ENCODE measurements at regions not wholly inside any gene's neighbourhood (a gene's known extent, or its start where the extent isn't known, plus 50 kb on each side); places are given as distances from the start of the nearest gene placed in this dataset.

DNA sequence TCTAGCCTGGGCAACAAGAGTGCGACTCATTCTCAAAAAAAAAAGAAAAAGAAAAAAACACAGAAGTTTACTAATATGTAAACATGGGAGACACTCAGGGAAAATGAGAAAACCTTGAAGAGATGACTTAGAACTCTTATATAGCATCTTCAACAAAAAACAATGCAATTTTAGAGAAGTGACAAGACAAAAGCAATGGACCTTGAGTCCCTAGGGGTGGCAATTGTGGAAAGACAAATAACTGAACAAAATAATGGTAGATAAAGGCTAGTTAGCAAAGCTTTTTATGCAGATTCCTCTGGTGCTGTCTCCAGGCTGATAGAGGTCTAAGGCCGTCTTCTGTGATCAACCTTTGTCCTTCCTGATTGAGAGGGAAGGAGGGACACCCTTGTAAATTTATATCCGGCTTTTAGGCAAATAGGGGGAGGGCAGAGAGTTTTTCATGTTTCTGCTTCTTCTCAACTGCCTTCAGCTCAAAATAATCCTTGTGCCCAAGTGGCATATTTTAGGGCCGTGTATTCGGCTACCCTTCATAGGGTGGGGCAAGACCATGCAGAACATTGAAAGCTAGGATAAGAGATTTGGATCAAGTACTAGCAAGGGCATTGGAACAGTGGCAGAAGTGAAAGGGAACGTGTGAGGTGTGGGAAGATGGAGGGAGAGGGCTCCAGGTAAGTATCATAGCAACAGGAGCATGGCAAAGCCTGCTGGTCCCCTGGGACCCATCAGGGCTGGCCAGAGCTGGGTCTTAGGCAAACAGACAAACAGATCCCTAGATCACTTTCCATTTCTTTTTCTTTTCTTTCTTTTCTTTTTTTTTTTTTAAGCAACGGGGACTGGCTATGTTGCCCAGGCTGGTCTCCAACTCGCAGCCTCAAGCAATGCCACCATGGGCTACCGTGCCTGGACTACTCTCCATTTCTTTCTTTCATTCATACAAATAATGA lies 95.0 kb upstream of the CALM2 start (continued):
- TF ChIP-seq PATZ1 (CRISPR knock-in tag; IDR thresholded peaks at IDR 0.05; ENCODE audit: borderline replicate concordance) (no peak), ESRRG (CRISPR knock-in tag; IDR thresholded peaks at IDR 0.05) (no peak), ZC3H10 (CRISPR knock-in tag; IDR thresholded peaks at IDR 0.05) (no peak), ARNTL (CRISPR knock-in tag; IDR thresholded peaks at IDR 0.05; ENCODE audit: borderline replicate concordance, low read depth) (no peak), OSR1 (CRISPR knock-in tag; IDR thresholded peaks at IDR 0.05) (no peak), ZNF8 (CRISPR knock-in tag; IDR thresholded peaks at IDR 0.05) (no peak)
- TF ChIP-seq, protein P1, sequence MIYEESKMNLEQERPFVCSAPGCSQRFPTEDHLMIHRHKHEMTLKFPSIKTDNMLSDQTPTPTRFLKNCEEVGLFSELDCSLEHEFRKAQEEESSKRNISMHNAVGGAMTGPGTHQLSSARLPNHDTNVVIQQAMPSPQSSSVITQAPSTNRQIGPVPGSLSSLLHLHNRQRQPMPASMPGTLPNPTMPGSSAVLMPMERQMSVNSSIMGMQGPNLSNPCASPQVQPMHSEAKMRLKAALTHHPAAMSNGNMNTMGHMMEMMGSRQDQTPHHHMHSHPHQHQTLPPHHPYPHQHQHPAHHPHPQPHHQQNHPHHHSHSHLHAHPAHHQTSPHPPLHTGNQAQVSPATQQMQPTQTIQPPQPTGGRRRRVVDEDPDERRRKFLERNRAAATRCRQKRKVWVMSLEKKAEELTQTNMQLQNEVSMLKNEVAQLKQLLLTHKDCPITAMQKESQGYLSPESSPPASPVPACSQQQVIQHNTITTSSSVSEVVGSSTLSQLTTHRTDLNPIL (CRISPR knock-in tag; IDR thresholded peaks at IDR 0.05; ENCODE audit: low read depth), result no peak

DNA sequence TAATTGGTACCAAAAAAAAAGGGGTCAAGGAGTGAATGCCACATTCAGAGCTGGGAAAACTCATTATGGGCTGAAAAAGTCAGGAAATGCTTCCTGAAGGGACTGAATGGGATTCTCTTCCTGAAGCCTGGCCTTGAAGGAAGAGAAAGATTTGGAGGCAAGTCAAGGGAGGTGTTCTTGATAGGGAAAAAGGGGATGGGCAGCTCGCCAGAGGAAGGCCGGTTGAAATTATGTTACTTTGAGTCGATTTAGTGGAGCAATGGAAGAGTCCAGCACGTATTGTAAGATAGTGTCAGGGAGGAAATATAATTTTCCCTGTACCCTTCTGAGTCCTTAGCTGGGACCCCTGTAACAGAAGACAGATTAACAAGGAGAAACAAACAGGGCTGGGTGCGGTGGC lies 94.1 kb upstream of the CALM2 start:
- TF ChIP-seq PPARA (CRISPR knock-in tag; IDR thresholded peaks at IDR 0.05; ENCODE audit: borderline replicate concordance) (no peak), ZNF565 (CRISPR knock-in tag; conservative IDR thresholded peaks at IDR 0.05; ENCODE audit: low read depth) (no peak), ESRRG (CRISPR knock-in tag; IDR thresholded peaks at IDR 0.05) (no peak), TSHZ2 (CRISPR knock-in tag; IDR thresholded peaks at IDR 0.05) (no peak), PATZ1 (CRISPR knock-in tag; IDR thresholded peaks at IDR 0.05; ENCODE audit: borderline replicate concordance) (no peak)
- no peak for ATAC-seq

DNA sequence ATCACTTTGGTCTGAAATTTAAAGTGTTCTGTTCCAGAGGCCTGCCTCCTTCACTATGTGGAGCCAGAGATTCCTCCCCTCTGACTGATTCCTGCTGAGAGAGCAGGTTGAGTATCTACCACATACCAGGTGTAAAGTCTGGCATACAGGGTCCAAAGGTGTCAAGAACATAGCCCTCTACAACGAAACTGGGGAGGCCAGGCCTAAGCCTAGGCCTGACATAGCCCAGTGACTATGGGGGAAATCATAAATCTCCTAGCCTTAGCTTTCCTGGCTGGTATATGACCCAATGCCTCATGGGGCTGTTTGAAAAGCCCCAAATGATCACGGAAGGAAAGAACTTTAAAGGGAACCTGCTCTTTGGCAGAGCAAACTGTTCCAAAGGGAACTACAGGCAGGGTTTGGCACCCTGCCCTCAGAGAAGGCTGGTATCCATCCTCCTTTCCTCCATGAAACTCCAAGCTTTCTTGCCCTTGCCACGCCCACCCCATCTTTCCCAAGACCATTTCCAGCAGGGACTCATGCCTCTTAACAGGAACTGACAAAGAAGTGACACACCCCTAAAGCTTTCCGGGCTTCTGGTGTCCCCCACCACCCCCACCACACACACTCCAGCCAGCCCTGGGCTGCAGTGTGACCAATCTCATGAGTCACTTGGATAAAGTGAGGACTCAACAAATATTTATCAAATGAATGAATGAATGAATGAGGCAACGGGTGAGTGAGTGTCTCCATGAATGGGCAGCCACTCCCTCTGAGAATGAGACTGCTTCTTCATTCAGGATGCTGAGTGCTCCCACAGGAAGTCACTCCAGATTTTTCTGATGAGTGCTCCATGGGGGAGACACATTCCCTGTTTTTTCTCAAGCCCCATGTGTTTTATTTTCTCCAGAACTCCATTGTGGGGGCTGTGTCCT lies 93.3 kb upstream of the CALM2 start:
- TF ChIP-seq ISL1 (CRISPR knock-in tag; IDR thresholded peaks at IDR 0.05), result no peak
- no peak for TF ChIP-seq PPARA (CRISPR knock-in tag; IDR thresholded peaks at IDR 0.05; ENCODE audit: borderline replicate concordance)
- peak; percentile 71; the same call in 1 of the 2 replicates for TF ChIP-seq PATZ1 (CRISPR knock-in tag; IDR thresholded peaks at IDR 0.05; ENCODE audit: borderline replicate concordance)
- ATAC-seq, result peak; percentile 57

GRCh38 chr2:47267711-47268086 lies 91.4 kb upstream of the CALM2 start:
- ATAC-seq, result no peak
- TF ChIP-seq ARNTL (CRISPR knock-in tag; IDR thresholded peaks at IDR 0.05; ENCODE audit: borderline replicate concordance, low read depth) (no peak), ZNF8 (CRISPR knock-in tag; IDR thresholded peaks at IDR 0.05) (no peak), GLIS3 (CRISPR knock-in tag; IDR thresholded peaks at IDR 0.05) (no peak), RARB (CRISPR knock-in tag; IDR thresholded peaks at IDR 0.05) (no peak), BACH2 (CRISPR knock-in tag; IDR thresholded peaks at IDR 0.05; ENCODE audit: borderline replicate concordance) (no peak), OSR1 (CRISPR knock-in tag; IDR thresholded peaks at IDR 0.05) (no peak), ZNF565 (CRISPR knock-in tag; conservative IDR thresholded peaks at IDR 0.05; ENCODE audit: low read depth) (no peak), ESRRG (CRISPR knock-in tag; IDR thresholded peaks at IDR 0.05) (no peak), ZFP30 (CRISPR knock-in tag; IDR thresholded peaks at IDR 0.05) (no peak), ZNF70 (CRISPR knock-in tag; IDR thresholded peaks at IDR 0.05) (no peak), PATZ1 (CRISPR knock-in tag; IDR thresholded peaks at IDR 0.05; ENCODE audit: borderline replicate concordance) (no peak), SNAI2 (CRISPR knock-in tag; IDR thresholded peaks at IDR 0.05) (no peak)
- TF ChIP-seq, protein P2, sequence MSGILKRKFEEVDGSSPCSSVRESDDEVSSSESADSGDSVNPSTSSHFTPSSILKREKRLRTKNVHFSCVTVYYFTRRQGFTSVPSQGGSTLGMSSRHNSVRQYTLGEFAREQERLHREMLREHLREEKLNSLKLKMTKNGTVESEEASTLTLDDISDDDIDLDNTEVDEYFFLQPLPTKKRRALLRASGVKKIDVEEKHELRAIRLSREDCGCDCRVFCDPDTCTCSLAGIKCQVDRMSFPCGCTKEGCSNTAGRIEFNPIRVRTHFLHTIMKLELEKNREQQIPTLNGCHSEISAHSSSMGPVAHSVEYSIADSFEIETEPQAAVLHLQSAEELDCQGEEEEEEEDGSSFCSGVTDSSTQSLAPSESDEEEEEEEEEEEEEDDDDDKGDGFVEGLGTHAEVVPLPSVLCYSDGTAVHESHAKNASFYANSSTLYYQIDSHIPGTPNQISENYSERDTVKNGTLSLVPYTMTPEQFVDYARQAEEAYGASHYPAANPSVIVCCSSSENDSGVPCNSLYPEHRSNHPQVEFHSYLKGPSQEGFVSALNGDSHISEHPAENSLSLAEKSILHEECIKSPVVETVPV (CRISPR knock-in tag; IDR thresholded peaks at IDR 0.05), result no peak
